HL-60 (cell line): ENCODE measurements at regions not wholly inside any gene's neighbourhood (a gene's known extent, or its start where the extent isn't known, plus 50 kb on each side); places are given as distances from the start of the nearest gene placed in this dataset.

Experiments used
- POLR2AphosphoS5 ChIP-seq: IDR thresholded peaks from 2 replicates; pipeline ENCODE4 v1.6.1; 2012; ENCODE audit warnings: low read depth
- TF ChIP-seq, protein P1 (sequence below): IDR thresholded peaks from 2 replicates; pipeline ENCODE4 v1.6.1; 2012; ENCODE audit warnings: low read depth; ENCODE audit not compliant: insufficient replicate concordance

DNA sequence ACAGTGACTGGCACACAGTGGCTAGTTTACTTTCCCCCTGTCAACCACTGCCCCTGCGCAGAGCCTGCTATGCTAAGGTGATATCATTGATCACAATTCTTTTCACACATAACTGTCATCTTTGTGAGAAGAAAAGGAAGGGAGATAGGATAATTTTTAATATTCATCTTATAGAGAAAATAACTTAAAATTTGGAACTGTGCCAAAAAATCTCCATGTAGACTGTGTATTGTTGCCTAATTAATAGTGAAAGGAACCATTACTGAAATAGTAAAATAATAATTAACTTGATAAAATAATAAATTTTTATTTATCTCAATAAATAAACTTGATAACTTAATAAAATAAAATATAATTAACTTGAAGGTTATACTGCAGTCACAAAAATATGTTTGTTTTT is 1069.4 kb downstream of the C4orf33 start:
- no peak for TF ChIP-seq POLR2AphosphoS5
- TF ChIP-seq, protein P1, sequence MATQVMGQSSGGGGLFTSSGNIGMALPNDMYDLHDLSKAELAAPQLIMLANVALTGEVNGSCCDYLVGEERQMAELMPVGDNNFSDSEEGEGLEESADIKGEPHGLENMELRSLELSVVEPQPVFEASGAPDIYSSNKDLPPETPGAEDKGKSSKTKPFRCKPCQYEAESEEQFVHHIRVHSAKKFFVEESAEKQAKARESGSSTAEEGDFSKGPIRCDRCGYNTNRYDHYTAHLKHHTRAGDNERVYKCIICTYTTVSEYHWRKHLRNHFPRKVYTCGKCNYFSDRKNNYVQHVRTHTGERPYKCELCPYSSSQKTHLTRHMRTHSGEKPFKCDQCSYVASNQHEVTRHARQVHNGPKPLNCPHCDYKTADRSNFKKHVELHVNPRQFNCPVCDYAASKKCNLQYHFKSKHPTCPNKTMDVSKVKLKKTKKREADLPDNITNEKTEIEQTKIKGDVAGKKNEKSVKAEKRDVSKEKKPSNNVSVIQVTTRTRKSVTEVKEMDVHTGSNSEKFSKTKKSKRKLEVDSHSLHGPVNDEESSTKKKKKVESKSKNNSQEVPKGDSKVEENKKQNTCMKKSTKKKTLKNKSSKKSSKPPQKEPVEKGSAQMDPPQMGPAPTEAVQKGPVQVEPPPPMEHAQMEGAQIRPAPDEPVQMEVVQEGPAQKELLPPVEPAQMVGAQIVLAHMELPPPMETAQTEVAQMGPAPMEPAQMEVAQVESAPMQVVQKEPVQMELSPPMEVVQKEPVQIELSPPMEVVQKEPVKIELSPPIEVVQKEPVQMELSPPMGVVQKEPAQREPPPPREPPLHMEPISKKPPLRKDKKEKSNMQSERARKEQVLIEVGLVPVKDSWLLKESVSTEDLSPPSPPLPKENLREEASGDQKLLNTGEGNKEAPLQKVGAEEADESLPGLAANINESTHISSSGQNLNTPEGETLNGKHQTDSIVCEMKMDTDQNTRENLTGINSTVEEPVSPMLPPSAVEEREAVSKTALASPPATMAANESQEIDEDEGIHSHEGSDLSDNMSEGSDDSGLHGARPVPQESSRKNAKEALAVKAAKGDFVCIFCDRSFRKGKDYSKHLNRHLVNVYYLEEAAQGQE = no peak
